Kidney (tissue), 13 donors: ENCODE measurements at regions not wholly inside any gene's neighbourhood (a gene's known extent, or its start where the extent isn't known, plus 50 kb on each side); places are given as distances from the start of the nearest gene placed in this dataset.

Experiments
- DNase-seq, 5 donors: peaks; one replicate each; pipeline ENCODE4 v3.0.0-alpha.2; 2013 to 2020
- FAIRE-seq: peaks from 2 replicates; lab custom pipeline; 2012; peaks lifted over from hg19 to GRCh38; lab: Jason Lieb, UNC
- H3K27ac ChIP-seq, 2 donors: one replicate each; pipeline ENCODE4 v1.7.0; 2013; ENCODE audit warnings: low read depth in 2 of 2, low read length in 2 of 2, inconsistent platforms in 1 of 2
- H3K27me3 ChIP-seq: one replicate; pipeline ENCODE4 v1.7.1; 2013; ENCODE audit warnings: low read length, inconsistent platforms; ENCODE audit not compliant: control insufficient read depth, insufficient read depth
- H3K36me3 ChIP-seq, 3 donors: one replicate each; pipeline versions ENCODE4 v1.7.0 to v1.7.1; 2013; ENCODE audit warnings: low read length in 3 of 3, control low read depth in 1 of 3, inconsistent platforms in 1 of 3; ENCODE audit not compliant: insufficient read depth in 3 of 3, control insufficient read depth in 2 of 3
- H3K4me1 ChIP-seq, 3 donors: one replicate each; pipeline versions ENCODE4 v1.7.0 to v1.7.1; 2013; ENCODE audit warnings: low read length in 3 of 3, inconsistent platforms in 1 of 3, low read depth in 1 of 3; ENCODE audit not compliant: control insufficient read depth in 2 of 3, insufficient read depth in 2 of 3
- H3K4me3 ChIP-seq, 3 donors: one replicate each; pipeline versions ENCODE4 v1.7.0 to v1.8.1; 2013; ENCODE audit warnings: low read length in 3 of 3, control low read depth in 1 of 3, inconsistent platforms in 1 of 3
- H3K9ac ChIP-seq, 3 donors: one replicate each; pipeline versions ENCODE4 v1.7.0 to v1.7.1; 2013; ENCODE audit warnings: low read length in 3 of 3, control low read depth in 1 of 3, inconsistent platforms in 1 of 3
- H3K9me3 ChIP-seq, 3 donors: one replicate each; pipeline versions ENCODE4 v1.7.0 to v1.7.1; 2013; ENCODE audit warnings: low read length in 3 of 3, control low read depth in 1 of 3, inconsistent platforms in 1 of 3; ENCODE audit not compliant: control insufficient read depth in 2 of 3, insufficient read depth in 1 of 3
- intact Hi-C: fragments of 100-400 bp; cut with DNase I; formaldehyde crosslinking; loops from one replicate; pipeline ENCODE4 v1.11.1; 2022
- TF ChIP-seq, protein P1 (sequence below): IDR thresholded peaks from 3 replicates; pipeline ENCODE4 v1.5.1; 2012; ENCODE audit warnings: mild to moderate bottlenecking, moderate library complexity, borderline replicate concordance; ENCODE audit not compliant: insufficient read depth; ENCODE audit errors: extremely low read depth
- donor health status: control.
- donor health status: control.
- donor health status: control.
- donor health status: control.
- donor health status: control.
- donor health status: DM: yes; HTN: yes; CAD: no.
- donor health status: Normal renal cell carcinoma (clear cell type).

DNA sequence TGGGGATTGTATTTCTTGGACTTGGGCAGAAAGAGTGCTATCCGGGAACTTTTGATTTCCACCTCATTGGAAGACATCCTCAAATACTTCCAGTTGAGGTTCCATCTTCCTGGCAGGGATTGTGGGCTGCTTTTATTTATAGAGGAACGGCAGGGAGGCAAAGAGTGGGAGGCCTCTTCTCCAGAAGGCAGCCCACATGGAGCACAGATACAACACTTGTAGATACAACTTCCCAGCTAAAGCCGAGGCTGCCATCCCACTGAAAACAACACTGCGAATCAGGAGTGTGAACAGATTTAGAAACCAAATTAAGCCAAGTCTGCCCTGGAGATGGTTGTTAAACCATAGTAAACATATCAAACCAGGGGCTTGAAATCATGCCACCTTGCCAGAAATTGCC is 212.8 kb upstream of the PPARGC1A start:
- Histone ChIP-seq H3K27me3 (no peaks in the 10 kb centered on the region), H3K9ac (no peak overlapping the region), H3K36me3 (no peaks in the 10 kb centered on the region), H3K4me3 (no peak overlapping the region), H3K9me3 (no peaks in the 10 kb centered on the region), H3K4me1 (peaks cover 0 to 4% (median 0%) of the 10 kb centered on the region in 3 donors), H3K27ac (no peak overlapping the region)
- no peak for FAIRE-seq
- intact Hi-C loops: no loop called here
- DNase-seq: no peak
- TF ChIP-seq, protein P1, sequence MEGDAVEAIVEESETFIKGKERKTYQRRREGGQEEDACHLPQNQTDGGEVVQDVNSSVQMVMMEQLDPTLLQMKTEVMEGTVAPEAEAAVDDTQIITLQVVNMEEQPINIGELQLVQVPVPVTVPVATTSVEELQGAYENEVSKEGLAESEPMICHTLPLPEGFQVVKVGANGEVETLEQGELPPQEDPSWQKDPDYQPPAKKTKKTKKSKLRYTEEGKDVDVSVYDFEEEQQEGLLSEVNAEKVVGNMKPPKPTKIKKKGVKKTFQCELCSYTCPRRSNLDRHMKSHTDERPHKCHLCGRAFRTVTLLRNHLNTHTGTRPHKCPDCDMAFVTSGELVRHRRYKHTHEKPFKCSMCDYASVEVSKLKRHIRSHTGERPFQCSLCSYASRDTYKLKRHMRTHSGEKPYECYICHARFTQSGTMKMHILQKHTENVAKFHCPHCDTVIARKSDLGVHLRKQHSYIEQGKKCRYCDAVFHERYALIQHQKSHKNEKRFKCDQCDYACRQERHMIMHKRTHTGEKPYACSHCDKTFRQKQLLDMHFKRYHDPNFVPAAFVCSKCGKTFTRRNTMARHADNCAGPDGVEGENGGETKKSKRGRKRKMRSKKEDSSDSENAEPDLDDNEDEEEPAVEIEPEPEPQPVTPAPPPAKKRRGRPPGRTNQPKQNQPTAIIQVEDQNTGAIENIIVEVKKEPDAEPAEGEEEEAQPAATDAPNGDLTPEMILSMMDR: no peak

DNA sequence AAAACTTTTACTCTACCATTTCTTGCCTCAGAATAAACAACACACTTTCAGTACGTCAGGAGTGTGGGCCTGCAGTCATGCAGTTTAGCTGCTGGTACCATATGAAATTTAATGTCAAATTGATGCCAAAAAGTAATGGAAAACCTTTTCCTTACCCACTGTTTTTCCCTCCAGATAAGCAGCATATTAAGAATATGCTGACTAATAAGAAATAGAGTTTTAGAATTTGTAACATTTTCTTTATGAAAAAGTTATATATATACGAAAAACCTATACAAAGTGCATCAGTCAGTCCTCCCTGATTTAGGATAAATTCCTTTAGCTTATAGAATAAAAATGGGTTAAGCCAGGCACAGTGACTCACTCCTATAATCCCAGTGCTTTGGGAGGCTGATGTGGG is 206.8 kb upstream of the PPARGC1A start:
- Histone ChIP-seq H3K36me3 (no peaks in the 10 kb centered on the region), H3K27ac (no peak overlapping the region), H3K27me3 (no peaks in the 10 kb centered on the region), H3K9me3 (no peaks in the 10 kb centered on the region), H3K4me1 (no peaks in the 10 kb centered on the region), H3K9ac (no peak overlapping the region), H3K4me3 (no peak overlapping the region)
- intact Hi-C loops: no loop called here
- TF ChIP-seq, protein P1: no peak
- FAIRE-seq (no peak), DNase-seq (no peak)

DNA sequence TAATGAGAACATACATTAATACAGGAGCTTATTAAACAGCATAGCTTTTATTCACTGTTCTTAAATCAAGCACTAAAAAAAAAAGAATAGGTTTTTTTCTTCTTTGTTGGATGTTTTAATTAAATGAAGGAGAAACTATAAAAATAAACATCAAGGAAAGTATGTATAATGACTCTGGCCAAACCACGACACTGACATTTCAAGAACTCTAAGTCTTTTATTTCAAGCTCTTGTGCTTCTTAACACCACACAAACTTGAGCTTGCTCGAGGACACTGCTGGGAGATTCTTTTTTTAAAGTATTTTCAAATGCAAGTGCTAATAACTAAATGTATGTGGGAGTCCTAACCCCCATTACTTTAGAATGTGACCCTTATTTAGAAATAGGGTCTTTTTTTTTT is 204.9 kb upstream of the PPARGC1A start:
- H3K4me1 ChIP-seq: no peaks in the 10 kb centered on the region
- TF ChIP-seq, protein P1: no peak
- no peak overlapping the region for H3K4me3 ChIP-seq
- FAIRE-seq (no peak), DNase-seq (no peak)
- H3K27ac ChIP-seq: no peak overlapping the region
- H3K36me3 ChIP-seq: no peaks in the 10 kb centered on the region
- no peaks in the 10 kb centered on the region for H3K27me3 ChIP-seq
- no peaks in the 10 kb centered on the region for H3K9me3 ChIP-seq
- intact Hi-C loops: no loop called here
- H3K9ac ChIP-seq: no peak overlapping the region

DNA sequence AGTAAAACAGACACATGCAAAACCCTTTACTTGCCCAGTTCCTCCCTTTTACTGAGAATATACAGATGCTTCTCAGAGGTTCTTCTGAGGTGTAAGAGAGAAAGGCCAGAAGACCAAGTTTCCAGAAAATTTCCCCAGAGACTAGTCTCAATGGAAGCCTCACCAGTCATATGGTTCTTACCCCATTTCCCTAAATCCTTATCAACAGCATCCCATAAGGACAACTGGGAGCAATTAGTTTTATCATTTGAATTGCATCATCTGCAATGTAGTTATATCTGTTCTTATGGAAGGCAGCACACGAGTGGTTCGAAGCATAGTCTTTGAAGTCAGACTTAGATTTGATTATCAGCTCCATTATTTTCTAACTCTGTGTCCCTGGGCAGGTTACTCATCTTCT is 203.6 kb upstream of the PPARGC1A start:
- FAIRE-seq: no peak
- H3K9me3 ChIP-seq: no peaks in the 10 kb centered on the region

More for the DNA sequence above, 203.6 kb upstream of the PPARGC1A start:
- TF ChIP-seq, protein P1: no peak
- Histone ChIP-seq H3K4me1 (no peaks in the 10 kb centered on the region), H3K4me3 (no peak overlapping the region), H3K9ac (no peak overlapping the region), H3K27ac (no peak overlapping the region), H3K27me3 (no peaks in the 10 kb centered on the region), H3K36me3 (no peaks in the 10 kb centered on the region)
- intact Hi-C loops: no loop called here
- DNase-seq: no peak
